Activated CD8-positive, alpha-beta T cell treated with anti-CD3 and anti-CD28 coated beads, Interleukin-2, amount 10 ng/mL, durations not matched to agents 7 days and 5 days (primary cell): ENCODE measurements at regions not wholly inside any gene's neighbourhood (a gene's known extent, or its start where the extent isn't known, plus 50 kb on each side); places are given as distances from the start of the nearest gene placed in this dataset.

Experiments used
- ATAC-seq: fragments of 150-1000 bp; cut with Tn5 transposase; one replicate; pipeline ENCODE4 v1.10.0; 2021; ENCODE audit warnings: moderate library complexity
- CTCF ChIA-PET: fragments of 350-600 bp; sonication (Branson Sonifier 250); formaldehyde crosslinking; loops from one replicate; lab custom pipeline; 2021; ENCODE audit warnings: antibody characterized with exemption; lab: Charles Lee
- POLR2A ChIA-PET: fragments of 350-600 bp; sonication (Branson Sonifier 250); formaldehyde crosslinking; loops from one replicate; lab custom pipeline; 2021; ENCODE audit warnings: antibody characterized with exemption; lab: Charles Lee
- DNase-seq: peaks from one replicate; pipeline ENCODE4 v3.0.0-alpha.2; 2020
- H3K27ac Mint-ChIP-seq: one replicate; pipeline ENCODE4 v1.8.0; 2021; ENCODE audit warnings: mild to moderate bottlenecking, mixed read lengths
- H3K27me3 Mint-ChIP-seq: one replicate; pipeline ENCODE4 v1.8.0; 2021; ENCODE audit warnings: low read depth, mixed read lengths
- H3K36me3 Mint-ChIP-seq: one replicate; pipeline ENCODE4 v1.8.0; 2021; ENCODE audit warnings: low read depth, mixed read lengths
- H3K4me1 Mint-ChIP-seq: one replicate; pipeline ENCODE4 v1.8.0; 2021; ENCODE audit warnings: low read depth, mixed read lengths
- H3K4me3 Mint-ChIP-seq: one replicate; pipeline ENCODE4 v1.8.0; 2021; ENCODE audit warnings: mild to moderate bottlenecking, mixed read lengths
- H3K9me3 Mint-ChIP-seq: one replicate; pipeline ENCODE4 v1.8.0; 2022; ENCODE audit warnings: mixed read lengths; ENCODE audit not compliant: insufficient read depth

DNA sequence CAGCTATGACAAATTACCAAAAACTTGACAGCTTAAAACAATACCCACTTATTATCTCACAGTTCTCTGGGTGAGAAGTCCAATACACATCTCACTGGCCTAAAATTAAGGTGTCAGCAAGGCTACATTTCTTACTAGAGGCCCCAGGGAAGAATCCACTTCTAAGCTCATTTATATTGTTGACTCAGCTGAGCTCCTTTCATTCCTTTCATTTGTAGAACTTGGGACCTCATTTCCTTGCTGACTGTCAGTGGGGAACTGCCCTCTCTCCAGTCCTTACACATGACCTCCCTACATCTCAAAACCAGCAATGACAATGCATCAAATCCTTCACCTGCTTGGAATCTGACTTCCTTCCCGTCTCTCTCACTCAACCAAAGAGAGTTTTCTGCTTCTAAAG is 240.3 kb downstream of the IPMK start:
- Mint-ChIP-seq H3K36me3 (no peaks in the 10 kb centered on the region), H3K27ac (no peak overlapping the region), H3K4me1 (no peaks in the 10 kb centered on the region), H3K27me3 (no peaks in the 10 kb centered on the region), H3K4me3 (no peak overlapping the region), H3K9me3 (no peaks in the 10 kb centered on the region)
- ChIA-PET CTCF (no interaction called here), POLR2A (interaction anchor here (0.6 kb wide), 1 partner anchor 863 kb away, joined by 3 read pairs; no protein-coding TSS in a partner anchor)
- DNase-seq = no peak
- no peak for ATAC-seq

DNA sequence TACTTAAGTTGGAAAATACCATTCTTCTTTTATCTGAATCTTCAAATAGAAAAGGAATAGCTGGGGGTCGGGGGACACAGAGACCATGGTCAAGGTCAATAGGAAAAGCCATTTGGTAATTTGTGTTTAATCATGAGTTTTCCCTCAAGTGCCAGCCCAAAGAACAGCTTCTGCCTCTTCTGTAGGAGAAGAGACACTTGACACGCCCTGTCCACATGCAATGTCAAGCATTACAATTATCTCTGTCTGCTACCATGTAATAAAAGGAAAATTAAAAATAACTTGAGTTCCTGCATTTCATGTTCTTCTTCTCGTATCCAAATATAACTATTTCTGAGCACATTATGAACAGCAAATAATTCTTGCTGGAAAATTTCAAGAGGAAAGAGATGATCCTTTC is 241.7 kb downstream of the IPMK start:
- Mint-ChIP-seq H3K4me1 (no peaks in the 10 kb centered on the region), H3K27ac (no peak overlapping the region), H3K9me3 (no peaks in the 10 kb centered on the region), H3K27me3 (no peaks in the 10 kb centered on the region), H3K36me3 (no peaks in the 10 kb centered on the region), H3K4me3 (no peak overlapping the region)
- CTCF ChIA-PET = no interaction called here
- DNase-seq (no peak), ATAC-seq (no peak)
- POLR2A ChIA-PET = no interaction called here

DNA sequence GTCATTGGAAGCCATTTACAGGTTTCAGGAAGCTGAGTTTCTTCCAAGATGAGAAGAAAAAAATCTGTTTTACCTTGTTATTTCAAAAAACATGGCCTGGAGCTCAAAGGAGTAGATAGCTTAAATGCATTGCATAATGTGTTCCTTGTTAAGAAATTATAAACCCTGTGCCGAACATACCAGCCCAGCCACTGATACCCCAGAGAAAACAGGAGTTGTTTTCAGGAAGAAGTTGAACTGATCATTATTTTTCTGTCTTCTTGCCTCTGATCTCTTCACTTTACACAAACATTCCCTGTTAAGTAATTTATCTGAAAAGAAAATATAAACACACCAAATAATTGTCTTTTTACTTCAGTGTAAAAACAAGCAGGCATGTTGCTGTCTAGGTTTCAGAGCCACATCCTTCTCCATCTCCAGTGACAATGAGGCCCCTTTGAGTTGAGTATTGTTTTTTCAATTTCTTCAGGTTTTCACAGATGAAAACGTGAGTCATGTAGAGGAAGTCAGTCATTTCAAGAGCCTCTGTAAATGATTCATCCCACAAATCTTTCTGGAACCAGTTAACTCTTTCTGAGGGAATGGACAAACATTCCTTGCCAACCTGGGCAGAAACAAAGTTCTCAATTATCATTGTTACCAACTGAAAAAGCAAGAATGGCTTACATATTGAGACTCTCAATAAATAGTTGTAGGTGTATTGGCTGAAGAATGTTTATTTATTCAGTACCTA is 244.2 kb downstream of the IPMK start:
- ChIA-PET CTCF (no interaction called here), POLR2A (no interaction called here)
- ATAC-seq (no peak), DNase-seq (no peak)
- Mint-ChIP-seq H3K4me3 (no peak overlapping the region), H3K4me1 (no peaks in the 10 kb centered on the region), H3K27me3 (no peaks in the 10 kb centered on the region), H3K36me3 (no peaks in the 10 kb centered on the region), H3K27ac (no peak overlapping the region), H3K9me3 (no peaks in the 10 kb centered on the region)

DNA sequence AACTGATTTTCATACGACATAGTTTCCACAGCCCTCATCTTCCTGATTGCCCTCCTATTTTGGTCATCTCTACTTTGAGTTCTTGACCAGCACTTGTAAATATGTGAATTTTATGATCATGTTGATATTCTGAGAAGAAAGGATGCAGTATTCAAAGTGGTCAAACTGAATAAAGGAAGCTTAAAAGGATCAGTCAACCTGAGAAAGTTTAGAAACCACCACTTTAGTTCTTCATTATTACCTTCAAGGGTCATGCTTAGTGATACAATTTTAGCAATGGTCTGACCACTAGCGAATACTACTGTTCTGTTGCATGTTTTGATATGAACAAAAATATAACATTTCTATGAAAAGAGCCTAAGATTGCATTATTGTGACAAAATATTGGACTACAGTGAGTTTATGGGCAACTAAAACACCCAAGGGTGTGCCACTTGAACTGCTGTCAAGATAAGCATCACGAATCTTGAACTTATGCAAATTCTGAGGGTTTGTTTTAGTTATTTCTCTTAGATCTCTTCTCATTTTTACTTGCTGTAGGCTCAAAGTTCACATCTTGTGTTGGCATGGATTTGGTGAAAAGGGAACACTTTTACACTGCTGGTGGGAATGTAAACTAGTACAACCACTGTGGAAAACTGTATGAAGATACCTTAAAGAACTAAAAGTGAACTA is 247.7 kb downstream of the IPMK start:
- CTCF ChIA-PET = no interaction called here
- Mint-ChIP-seq H3K36me3 (no peaks in the 10 kb centered on the region), H3K4me3 (no peak overlapping the region), H3K9me3 (no peaks in the 10 kb centered on the region), H3K4me1 (no peaks in the 10 kb centered on the region), H3K27me3 (no peaks in the 10 kb centered on the region), H3K27ac (no peak overlapping the region)
- ATAC-seq = no peak
- POLR2A ChIA-PET = no interaction called here
- no peak for DNase-seq

DNA sequence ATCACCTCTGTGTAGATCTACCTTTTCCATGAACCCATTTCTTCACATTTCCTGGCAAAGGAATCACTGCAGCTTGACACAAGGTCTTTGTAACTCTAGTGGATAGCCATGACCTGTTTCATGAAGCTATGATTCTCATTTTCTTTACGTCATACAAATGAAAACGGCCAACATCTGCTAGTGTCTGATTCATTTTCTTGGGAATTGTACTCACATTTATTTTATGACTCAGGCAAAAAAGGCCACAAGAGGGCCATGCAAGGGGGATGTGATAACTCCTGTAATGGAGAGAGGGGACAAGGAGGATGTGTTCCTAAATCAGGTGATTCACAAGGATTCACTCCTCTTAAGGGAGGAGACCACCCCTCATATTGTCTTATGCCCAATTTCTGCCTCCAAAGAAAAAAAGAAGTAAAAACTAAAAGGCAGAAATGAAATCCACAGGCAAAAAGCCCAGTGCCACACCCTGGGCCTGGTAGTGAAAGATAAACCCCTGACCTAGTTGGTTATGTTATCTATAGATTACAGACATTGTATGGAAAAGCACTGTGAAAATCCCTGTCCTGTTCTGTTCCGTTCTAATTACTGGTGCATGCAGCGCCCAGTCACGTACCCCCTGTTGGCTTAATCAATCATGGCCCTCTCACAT is 249.9 kb downstream of the IPMK start:
- DNase-seq (no peak), ATAC-seq (no peak)
- CTCF ChIA-PET = no interaction called here
- Mint-ChIP-seq H3K27me3 (no peaks in the 10 kb centered on the region), H3K9me3 (no peaks in the 10 kb centered on the region), H3K27ac (no peak overlapping the region), H3K4me3 (no peak overlapping the region), H3K36me3 (no peaks in the 10 kb centered on the region), H3K4me1 (no peaks in the 10 kb centered on the region)
- POLR2A ChIA-PET = interaction anchor here (0.6 kb wide), 1 partner anchor 795 kb away, joined by 3 read pairs; no protein-coding TSS in a partner anchor

DNA sequence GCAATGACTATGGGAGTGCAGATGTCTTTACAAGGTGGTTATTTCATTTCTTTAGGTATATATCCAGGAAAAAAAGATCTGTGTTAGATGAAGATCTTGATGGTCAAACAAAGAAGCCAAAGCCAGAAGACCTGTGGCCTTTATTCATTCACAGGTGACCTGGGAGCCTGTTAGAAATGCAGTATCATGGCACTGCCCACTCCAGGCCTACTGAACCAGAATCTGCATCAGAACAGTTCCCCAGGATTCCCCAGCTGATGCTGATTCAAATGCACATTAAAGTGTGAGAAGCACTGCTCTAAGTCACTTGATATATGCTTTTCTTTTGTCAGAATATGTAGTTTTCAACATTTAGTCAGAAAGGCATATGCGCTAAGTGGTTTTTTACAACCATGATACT is 251.1 kb downstream of the IPMK start:
- DNase-seq (no peak), ATAC-seq (no peak)
- no peak overlapping the region for H3K27ac Mint-ChIP-seq
- H3K36me3 Mint-ChIP-seq = no peaks in the 10 kb centered on the region
- no peaks in the 10 kb centered on the region for H3K27me3 Mint-ChIP-seq
- no peak overlapping the region for H3K4me3 Mint-ChIP-seq
- ChIA-PET CTCF (no interaction called here), POLR2A (no interaction called here)
- H3K4me1 Mint-ChIP-seq = no peaks in the 10 kb centered on the region
- H3K9me3 Mint-ChIP-seq = no peaks in the 10 kb centered on the region

DNA sequence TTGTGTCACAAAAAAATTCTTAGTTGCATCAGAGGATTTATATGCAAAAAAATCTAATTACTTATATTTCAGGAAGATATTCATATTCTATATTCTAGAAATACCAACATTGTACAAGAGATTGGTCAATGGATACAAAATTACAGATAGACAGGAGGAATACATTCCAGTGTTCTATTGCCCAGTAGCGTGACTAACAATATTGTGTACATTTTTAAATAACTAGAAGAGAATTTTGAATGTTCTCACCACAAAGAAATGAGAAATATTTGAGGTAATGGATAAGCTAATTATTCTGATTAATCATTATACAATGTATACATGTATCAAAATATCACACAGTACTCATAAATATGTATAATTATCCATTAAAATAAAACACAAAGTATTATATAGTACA is 253.3 kb downstream of the IPMK start:
- Mint-ChIP-seq H3K9me3 (no peaks in the 10 kb centered on the region), H3K4me1 (no peaks in the 10 kb centered on the region), H3K4me3 (no peak overlapping the region), H3K27ac (no peak overlapping the region), H3K36me3 (no peaks in the 10 kb centered on the region), H3K27me3 (no peaks in the 10 kb centered on the region)
- POLR2A ChIA-PET = no interaction called here
- CTCF ChIA-PET = no interaction called here
- DNase-seq (no peak), ATAC-seq (no peak)

DNA sequence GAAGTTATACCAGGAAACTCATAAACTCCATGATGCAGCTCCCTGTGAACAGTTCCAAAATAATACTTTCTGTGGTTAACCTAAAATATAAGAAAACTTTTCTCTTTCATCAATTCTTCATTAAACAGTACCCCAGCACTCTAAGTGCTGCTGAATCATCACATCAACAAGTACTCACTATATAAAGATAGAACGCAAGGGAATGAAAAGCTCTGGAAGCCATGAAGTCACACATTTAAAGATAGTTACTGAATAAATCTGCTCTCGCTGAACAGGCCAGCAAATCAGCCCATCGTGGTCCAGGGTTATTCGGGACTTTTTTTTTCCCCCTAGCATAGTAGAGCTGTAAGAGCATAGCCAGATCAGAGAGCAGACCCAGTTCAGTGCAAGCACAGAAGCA is 254.3 kb downstream of the IPMK start:
- no peak overlapping the region for H3K4me3 Mint-ChIP-seq
- CTCF ChIA-PET = no interaction called here
- no peaks in the 10 kb centered on the region for H3K27me3 Mint-ChIP-seq
- ATAC-seq (no peak), DNase-seq (no peak)
- H3K9me3 Mint-ChIP-seq = no peaks in the 10 kb centered on the region
- H3K27ac Mint-ChIP-seq = no peak overlapping the region
- POLR2A ChIA-PET = no interaction called here
- no peaks in the 10 kb centered on the region for H3K36me3 Mint-ChIP-seq
- H3K4me1 Mint-ChIP-seq = no peaks in the 10 kb centered on the region

DNA sequence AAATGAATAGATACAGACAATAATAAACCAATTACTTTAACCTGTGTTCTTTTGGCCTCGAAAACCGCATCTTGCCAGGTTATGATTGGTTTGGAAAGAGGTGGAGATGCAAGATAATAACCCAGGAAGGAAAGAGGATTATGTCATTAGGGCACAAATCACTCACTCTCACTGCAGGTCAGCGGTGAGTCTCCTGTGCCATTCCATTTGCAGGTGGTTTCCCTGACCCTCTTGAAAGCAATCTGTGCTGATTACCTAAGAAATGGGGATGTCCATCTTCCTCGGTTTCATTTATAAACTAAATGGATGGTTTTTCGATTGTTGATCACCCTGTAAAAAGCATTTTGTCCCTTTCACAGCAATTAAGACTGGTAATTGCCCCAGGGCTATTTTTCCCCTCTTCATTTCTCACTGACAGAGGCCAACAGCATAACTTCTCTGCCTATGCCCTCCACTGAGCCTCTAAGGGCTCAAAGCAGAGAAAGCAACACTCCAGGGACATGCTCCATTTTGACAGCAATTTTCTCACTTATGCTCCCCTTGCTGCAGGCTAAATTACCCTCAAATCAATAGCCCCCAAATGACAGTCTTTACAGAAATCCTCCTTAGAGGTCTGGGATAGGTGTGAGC is 257.5 kb downstream of the IPMK start:
- ChIA-PET CTCF (interaction anchor here (0.5 kb wide), 1 partner anchor 1298 kb away, joined by 3 read pairs; no protein-coding TSS in a partner anchor), POLR2A (no interaction called here)
- Mint-ChIP-seq H3K9me3 (no peaks in the 10 kb centered on the region), H3K36me3 (no peaks in the 10 kb centered on the region), H3K4me1 (no peaks in the 10 kb centered on the region), H3K4me3 (no peak overlapping the region), H3K27me3 (no peaks in the 10 kb centered on the region), H3K27ac (no peak overlapping the region)
- DNase-seq = no peak
- no peak for ATAC-seq

DNA sequence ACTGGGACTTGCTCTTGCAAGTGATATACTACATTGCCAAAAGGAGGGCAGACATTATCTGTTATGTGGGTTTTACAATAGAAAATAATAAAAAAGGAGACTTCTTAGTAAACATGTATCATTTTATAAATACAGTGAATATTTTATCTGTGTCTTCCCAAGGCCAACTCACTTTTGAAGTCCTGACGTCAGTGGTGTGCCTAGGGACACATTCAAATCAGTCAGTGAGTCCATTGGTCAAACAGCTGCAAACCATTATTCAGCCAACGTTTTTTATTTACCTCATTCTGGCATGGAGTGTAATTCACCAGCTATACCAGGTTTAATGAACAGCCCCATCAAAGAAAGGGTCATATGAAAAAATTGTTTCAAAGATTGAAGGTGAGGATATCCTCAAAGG is 263.7 kb downstream of the IPMK start:
- H3K4me3 Mint-ChIP-seq = no peak overlapping the region

DNA sequence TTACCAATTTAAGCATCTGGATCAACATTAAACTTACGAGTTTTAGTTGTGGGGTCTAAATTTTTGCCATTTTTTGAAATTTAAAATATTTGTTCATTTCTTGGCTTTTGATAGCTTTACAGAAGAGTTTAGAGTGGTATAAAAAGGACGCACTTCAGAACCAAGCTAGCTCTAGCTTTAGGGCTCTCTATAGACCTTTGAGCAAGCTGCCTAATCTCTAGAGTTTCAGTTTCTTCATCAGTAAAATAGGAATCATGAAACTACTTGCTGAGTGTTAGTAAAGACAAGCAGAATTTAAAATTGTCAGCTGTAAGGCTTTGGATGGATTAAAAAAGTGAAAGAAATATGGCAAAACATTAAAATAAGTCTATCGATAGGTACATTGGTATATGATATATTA is 266.5 kb downstream of the IPMK start:
- Mint-ChIP-seq H3K9me3 (no peaks in the 10 kb centered on the region), H3K4me3 (no peak overlapping the region), H3K27ac (no peak overlapping the region), H3K4me1 (no peaks in the 10 kb centered on the region), H3K36me3 (no peaks in the 10 kb centered on the region), H3K27me3 (peaks cover 4% of the 10 kb centered on the region)
- DNase-seq (no peak), ATAC-seq (no peak)
- ChIA-PET CTCF (no interaction called here), POLR2A (no interaction called here)

More for the DNA sequence above, 263.7 kb downstream of the IPMK start:
- no peak overlapping the region for H3K27ac Mint-ChIP-seq
- H3K9me3 Mint-ChIP-seq = no peaks in the 10 kb centered on the region
- ChIA-PET POLR2A (no interaction called here), CTCF (interaction anchor here (0.6 kb wide), 1 partner anchor 571 kb away, joined by 4 read pairs; no protein-coding TSS in a partner anchor)
- H3K36me3 Mint-ChIP-seq = no peaks in the 10 kb centered on the region
- peaks cover 4% of the 10 kb centered on the region for H3K27me3 Mint-ChIP-seq
- no peaks in the 10 kb centered on the region for H3K4me1 Mint-ChIP-seq
- ATAC-seq (no peak), DNase-seq (no peak)

DNA sequence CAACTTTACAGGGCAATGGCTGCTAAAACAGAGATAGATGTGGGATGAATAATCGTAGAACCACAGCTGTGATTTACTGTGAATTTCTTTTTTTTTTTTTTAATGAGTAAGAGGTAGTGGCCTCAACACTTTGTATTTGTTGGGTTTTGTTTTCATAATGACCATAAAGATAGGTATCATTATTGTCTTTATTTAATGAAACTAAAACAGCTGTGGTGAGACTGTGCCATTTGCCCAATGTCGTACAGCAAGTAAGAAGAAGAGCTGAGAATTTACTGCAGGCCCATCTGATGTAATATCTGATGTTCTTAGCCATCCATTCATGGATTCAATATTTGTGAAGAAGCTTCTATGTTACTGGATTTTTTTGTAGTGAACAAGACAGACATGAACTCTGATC is 271.2 kb downstream of the IPMK start:
- POLR2A ChIA-PET = interaction anchor here (0.6 kb wide), 1 partner anchor 271 kb away, joined by 3 read pairs; no protein-coding TSS in a partner anchor
- H3K27ac Mint-ChIP-seq = no peak overlapping the region
- H3K27me3 Mint-ChIP-seq = no peaks in the 10 kb centered on the region
- DNase-seq (no peak), ATAC-seq (no peak)
- CTCF ChIA-PET = interaction anchor here (1.0 kb wide), 1 partner anchor 10 kb away, joined by 3 read pairs; no protein-coding TSS in a partner anchor
- no peaks in the 10 kb centered on the region for H3K9me3 Mint-ChIP-seq
- H3K4me1 Mint-ChIP-seq = no peaks in the 10 kb centered on the region
- H3K4me3 Mint-ChIP-seq = no peak overlapping the region
- H3K36me3 Mint-ChIP-seq = no peaks in the 10 kb centered on the region
